Loucy (cell line): ENCODE measurements at regions not wholly inside any gene's neighbourhood (a gene's known extent, or its start where the extent isn't known, plus 50 kb on each side); places are given as distances from the start of the nearest gene placed in this dataset.

Experiments used
- EZH2phosphoT487 ChIP-seq: fragments of 200-600 bp; IDR thresholded peaks from 2 replicates; pipeline ENCODE4 v1.6.1; 2018; ENCODE audit warnings: antibody characterized with exemption, mild to moderate bottlenecking, moderate library complexity, borderline replicate concordance
- TF ChIP-seq, protein P1 (sequence below): fragments of 200-600 bp; sonication (generic); conservative IDR thresholded peaks from 2 replicates; pipeline ENCODE4 v1.5.1; 2014; ENCODE audit warnings: mild to moderate bottlenecking, antibody characterized with exemption, low read length

DNA sequence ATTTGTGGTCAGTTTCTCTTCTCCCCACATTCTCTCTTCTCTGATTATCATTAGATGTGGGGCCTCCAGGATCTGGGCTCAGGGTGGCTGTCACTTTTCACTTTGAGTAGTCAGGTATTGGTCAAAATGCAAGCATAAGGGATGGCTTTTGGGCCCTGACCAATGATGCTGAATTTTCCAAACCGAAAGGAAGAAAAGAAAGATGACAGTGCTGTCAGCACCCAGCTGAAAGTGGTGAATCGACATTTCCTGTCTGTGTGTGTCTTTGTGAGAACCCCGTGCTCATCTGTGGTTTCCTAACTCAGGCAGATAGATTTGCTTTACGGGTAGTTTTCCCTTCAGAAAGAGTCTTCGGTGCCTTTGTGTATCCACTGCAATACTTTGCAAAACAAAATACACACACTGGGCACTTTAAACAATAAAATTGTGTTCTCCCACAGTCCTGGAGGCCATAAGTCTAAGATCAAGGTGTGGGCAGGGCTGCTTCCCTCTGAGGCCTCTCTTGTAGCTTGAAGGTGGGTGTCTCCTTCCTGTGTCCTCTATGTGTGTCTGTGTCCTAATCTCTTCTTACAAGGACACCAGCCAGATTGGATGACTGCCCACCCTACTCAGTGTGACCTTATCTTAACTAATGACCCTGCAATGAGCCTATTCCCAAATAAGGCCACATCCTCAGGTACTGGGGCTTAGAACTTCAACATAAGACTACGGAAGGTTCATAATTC is 274.8 kb upstream of the AJAP1 start:
- TF ChIP-seq, protein P1, sequence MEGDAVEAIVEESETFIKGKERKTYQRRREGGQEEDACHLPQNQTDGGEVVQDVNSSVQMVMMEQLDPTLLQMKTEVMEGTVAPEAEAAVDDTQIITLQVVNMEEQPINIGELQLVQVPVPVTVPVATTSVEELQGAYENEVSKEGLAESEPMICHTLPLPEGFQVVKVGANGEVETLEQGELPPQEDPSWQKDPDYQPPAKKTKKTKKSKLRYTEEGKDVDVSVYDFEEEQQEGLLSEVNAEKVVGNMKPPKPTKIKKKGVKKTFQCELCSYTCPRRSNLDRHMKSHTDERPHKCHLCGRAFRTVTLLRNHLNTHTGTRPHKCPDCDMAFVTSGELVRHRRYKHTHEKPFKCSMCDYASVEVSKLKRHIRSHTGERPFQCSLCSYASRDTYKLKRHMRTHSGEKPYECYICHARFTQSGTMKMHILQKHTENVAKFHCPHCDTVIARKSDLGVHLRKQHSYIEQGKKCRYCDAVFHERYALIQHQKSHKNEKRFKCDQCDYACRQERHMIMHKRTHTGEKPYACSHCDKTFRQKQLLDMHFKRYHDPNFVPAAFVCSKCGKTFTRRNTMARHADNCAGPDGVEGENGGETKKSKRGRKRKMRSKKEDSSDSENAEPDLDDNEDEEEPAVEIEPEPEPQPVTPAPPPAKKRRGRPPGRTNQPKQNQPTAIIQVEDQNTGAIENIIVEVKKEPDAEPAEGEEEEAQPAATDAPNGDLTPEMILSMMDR: no peak
- no peak for TF ChIP-seq EZH2phosphoT487
